Choroid plexus epithelial cell (primary cell): ENCODE measurements at regions not wholly inside any gene's neighbourhood (a gene's known extent, or its start where the extent isn't known, plus 50 kb on each side); places are given as distances from the start of the nearest gene placed in this dataset.
A peak's percentile ranks its signal among the peaks of the same experiment; 100 is the strongest.

Source experiments
- DNase-seq: peaks from one replicate; pipeline ENCODE4 v3.0.0-alpha.2; 2010; ENCODE audit warnings: low read depth
- H3K4me3 ChIP-seq: 2 replicates; pipeline ENCODE4 v1.5.1; 2011; ENCODE audit warnings: low read depth, mild to moderate bottlenecking, control low read depth, low read length, moderate library complexity
- CTCF ChIP-seq: conservative IDR thresholded peaks from 2 replicates; pipeline ENCODE4 v1.5.1; 2011; ENCODE audit warnings: low read depth, mild to moderate bottlenecking, control low read depth, inconsistent platforms, low read length, moderate library complexity

- no peak for TF ChIP-seq CTCF
- no peak overlapping the region for H3K4me3 ChIP-seq
- no peak for DNase-seq
These were observed 238.5 kb upstream of the ROBO1 start for GRCh38 chr3:80006315-80006714.

- no peak for TF ChIP-seq CTCF
- no peak for DNase-seq
- H3K4me3 ChIP-seq, result no peak overlapping the region
These were observed 232.2 kb upstream of the ROBO1 start for GRCh38 chr3:80000022-80000421.

- no peak for DNase-seq
These were observed 226.6 kb upstream of the ROBO1 start for GRCh38 chr3:79994397-79994796.

GRCh38 chr3:79986338-79986737 lies 218.5 kb upstream of the ROBO1 start:
- no peak for DNase-seq
- no peak overlapping the region for H3K4me3 ChIP-seq
- TF ChIP-seq CTCF, result no peak

More at GRCh38 chr3:79994397-79994796, 226.6 kb upstream of the ROBO1 start:
- TF ChIP-seq CTCF, result no peak
- no peak overlapping the region for H3K4me3 ChIP-seq

- no peak overlapping the region for H3K4me3 ChIP-seq
- no peak for TF ChIP-seq CTCF
- no peak for DNase-seq
These were observed 218.0 kb upstream of the ROBO1 start for GRCh38 chr3:79985816-79986215.

GRCh38 chr3:79983118-79983517 lies 215.3 kb upstream of the ROBO1 start:
- H3K4me3 ChIP-seq, result no peak overlapping the region
- DNase-seq, result peak; percentile 59
- no peak for TF ChIP-seq CTCF

GRCh38 chr3:79979990-79980389 lies 212.2 kb upstream of the ROBO1 start:
- no peak overlapping the region for H3K4me3 ChIP-seq
- DNase-seq, result no peak
- TF ChIP-seq CTCF, result no peak
